HepG2 (cell line): ENCODE measurements at regions not wholly inside any gene's neighbourhood (a gene's known extent, or its start where the extent isn't known, plus 50 kb on each side); places are given as distances from the start of the nearest gene placed in this dataset.
A peak's percentile ranks its signal among the peaks of the same experiment; 100 is the strongest.

Experiments
- ATAC-seq: fragments of 200-7000 bp; cut with Tn5 transposase; 3 replicates; pipeline ENCODE4 v1.9.1; 2020; ENCODE audit warnings: mild to moderate bottlenecking, moderate library complexity
- BruUV-seq: library from RNA; stranded (reverse); fragments of 400-500 nt; replicated peaks from 2 replicates; lab custom pipeline; 2021; lab: Mats Ljungman, UMichigan
- CTCF ChIA-PET: fragments of 300-600 bp; formaldehyde crosslinking; extraction: SDS; loops from one replicate; lab custom pipeline; 2021; ENCODE audit warnings: low total read pairs, inconsistent platforms, low intra/inter-chr PET ratio; lab: Yijun Ruan, JAX
- POLR2A ChIA-PET: fragments of 350-600 bp; sonication (Branson Sonifier 250); formaldehyde crosslinking; loops from one replicate; lab custom pipeline; 2020; ENCODE audit warnings: antibody characterized with exemption, inconsistent platforms; lab: Yijun Ruan, JAX
- DNase-seq: peaks from one replicate; pipeline ENCODE4 v3.0.0-alpha.2; 2015; ENCODE audit warnings: low spot score
- FAIRE-seq: peaks from 3 replicates; lab custom pipeline; 2011; peaks lifted over from hg19 to GRCh38; lab: Jason Lieb, UNC
- H2AFZ ChIP-seq: one replicate; pipeline ENCODE4 v1.6.1; 2011; ENCODE audit warnings: low read length, inconsistent platforms
- H3K27ac ChIP-seq: fragments of 300-600 bp; 3 replicates; pipeline ENCODE4 v1.8.0; 2011; ENCODE audit warnings: mixed run types, mild to moderate bottlenecking, mixed read lengths, low read length, inconsistent platforms; ENCODE audit not compliant: insufficient read depth; ENCODE audit errors: extremely low read length
- H3K27me3 ChIP-seq, 2 experiments: fragments of 200-600 bp in 1 of 2; 2 replicates in 1 of 2; 3 replicates in 1 of 2; pipeline versions ENCODE4 v1.6.0 to v1.8.0; 2011; ENCODE audit warnings: low read length in 2 of 2, mild to moderate bottlenecking in 2 of 2, moderate library complexity in 2 of 2, inconsistent platforms in 1 of 2; ENCODE audit not compliant: insufficient read depth in 2 of 2, control insufficient read depth in 1 of 2
- H3K36me3 ChIP-seq, 2 experiments: fragments of 200-600 bp in 1 of 2; replicated peaks in 1 of 2; 2 replicates in 1 of 2; 3 replicates in 1 of 2; pipeline versions ENCODE4 v1.5.1 to v1.8.0; 2011; ENCODE audit warnings: low read length in 2 of 2, inconsistent platforms in 1 of 2; ENCODE audit not compliant: insufficient read depth in 2 of 2, control insufficient read depth in 1 of 2
- H3K4me1 ChIP-seq: 2 replicates; pipeline ENCODE4 v1.5.1; 2012; ENCODE audit warnings: low read length, inconsistent platforms; ENCODE audit not compliant: insufficient read depth
- H3K4me2 ChIP-seq: 2 replicates; pipeline ENCODE4 v1.6.0; 2011; ENCODE audit warnings: low read depth, low read length, inconsistent platforms
- H3K4me3 ChIP-seq, 3 experiments: fragments of 200-600 bp in 1 of 3; sonication (generic), shearing (Covaris generic) in 1 of 3; replicated peaks in 1 of 3; 2 replicates each; pipeline ENCODE4 v1.5.1; 2011 to 2016; ENCODE audit warnings: low read length in 3 of 3, inconsistent platforms in 2 of 3, low read depth in 2 of 3, mild to moderate bottlenecking in 2 of 3, control low read depth in 1 of 3, mixed read lengths in 1 of 3; ENCODE audit not compliant: insufficient read depth in 1 of 3
- H3K79me2 ChIP-seq: one replicate; pipeline ENCODE4 v1.6.1; 2011; ENCODE audit warnings: low read length, inconsistent platforms; ENCODE audit not compliant: insufficient read depth
- H3K9ac ChIP-seq: 2 replicates; pipeline ENCODE4 v1.6.0; 2011; ENCODE audit warnings: mild to moderate bottlenecking, low read depth, low read length, inconsistent platforms; ENCODE audit not compliant: insufficient read depth
- H3K9me3 ChIP-seq: 2 replicates; pipeline ENCODE4 v1.5.1; 2012; ENCODE audit warnings: mild to moderate bottlenecking, low read length
- H4K20me1 ChIP-seq: 2 replicates; pipeline ENCODE4 v1.6.0; 2011; ENCODE audit warnings: inconsistent platforms, mild to moderate bottlenecking, low read length, moderate library complexity; ENCODE audit not compliant: insufficient read depth
- BORCS8-MEF2B ChIP-seq: sonication (generic); formaldehyde crosslinking; IDR thresholded peaks from 2 replicates; pipeline ENCODE4 v1.8.0; 2022; ENCODE audit warnings: mild to moderate bottlenecking, missing genetic modification reagents
- ERF ChIP-seq: IDR thresholded peaks from 2 replicates; pipeline ENCODE4 v1.6.1; 2018; ENCODE audit warnings: missing biosample characterization, missing genetic modification reagents
- GATAD1 ChIP-seq: IDR thresholded peaks from 2 replicates; pipeline ENCODE4 v1.6.1; 2016; ENCODE audit warnings: missing genetic modification reagents, missing compliant biosample characterization
- KLF16 ChIP-seq, 2 experiments: sonication (generic) in 1 of 2; formaldehyde crosslinking in 1 of 2; IDR thresholded peaks; 2 replicates each; pipeline versions ENCODE4 v1.6.1 to v1.8.0; 2016 to 2023; ENCODE audit warnings: missing genetic modification reagents in 2 of 2, missing compliant biosample characterization in 1 of 2
- RAD21 ChIP-seq: fragments of 450-650 bp; formaldehyde crosslinking; IDR thresholded peaks from 2 replicates; pipeline ENCODE4 v1.5.0; 2020; ENCODE audit warnings: mild to moderate bottlenecking
- RELA ChIP-seq: sonication (generic); formaldehyde crosslinking; IDR thresholded peaks from 2 replicates; pipeline ENCODE4 v1.4.0; 2020; ENCODE audit warnings: missing genetic modification reagents
- SALL1 ChIP-seq: sonication (generic); formaldehyde crosslinking; IDR thresholded peaks from 2 replicates; pipeline ENCODE4 v1.8.0; 2022; ENCODE audit warnings: mild to moderate bottlenecking, missing genetic modification reagents
- SRSF4 ChIP-seq: fragments of 200-400 bp; formaldehyde crosslinking; IDR thresholded peaks from one replicate; pipeline ENCODE4 v1.6.1; 2018; ENCODE audit warnings: mild to moderate bottlenecking, low read depth, low read length, moderate library complexity; ENCODE audit not compliant: poor library complexity, severe bottlenecking
- STAG1 ChIP-seq: sonication (generic); formaldehyde crosslinking; IDR thresholded peaks from 2 replicates; pipeline ENCODE4 v1.4.0; 2020; ENCODE audit warnings: missing genetic modification reagents
- TEAD3 ChIP-seq: optimal IDR thresholded peaks from 2 replicates; pipeline ENCODE3; 2016; ENCODE audit warnings: borderline replicate concordance
- ZNF350 ChIP-seq: sonication (generic); formaldehyde crosslinking; IDR thresholded peaks from 2 replicates; pipeline ENCODE4 v1.4.0; 2020; ENCODE audit warnings: mild to moderate bottlenecking, low read depth, missing genetic modification reagents, borderline replicate concordance
- ZNF432 ChIP-seq: sonication (generic); formaldehyde crosslinking; IDR thresholded peaks from 2 replicates; pipeline ENCODE4 v1.5.0; 2020; ENCODE audit warnings: missing genetic modification reagents, mild to moderate bottlenecking, borderline replicate concordance
- ZNF670 ChIP-seq: sonication (generic); formaldehyde crosslinking; IDR thresholded peaks from 2 replicates; pipeline ENCODE4 v1.8.0; 2022; ENCODE audit warnings: mild to moderate bottlenecking, missing genetic modification reagents, borderline replicate concordance
- ZNF768 ChIP-seq: sonication (generic); formaldehyde crosslinking; IDR thresholded peaks from 2 replicates; pipeline ENCODE4 v1.4.0; 2020; ENCODE audit warnings: missing genetic modification reagents
- WGBS: methylation state at CpG from one replicate; pipeline ENCODE4 v1.1.6; 2017; ENCODE audit warnings: low lambda C conversion rate; 5-methylcytosine and 5-hydroxymethylcytosine counted together
- in situ Hi-C: cut with HindIII; loops from 2 replicates; pipeline ENCODE4 v1.10.0; 2017; ENCODE audit warnings: low pct_unique_long_range_greater_than_20kb; ENCODE audit not compliant: extremely low pct_ligation_motif_present
- intact Hi-C: fragments of 100-400 bp; cut with micrococcal nuclease; formaldehyde crosslinking; loops from one replicate; pipeline ENCODE4 v1.10.0; 2022; ENCODE audit not compliant: unreplicated experiment
- TF ChIP-seq, protein P1 (sequence below): sonication (generic); formaldehyde crosslinking; IDR thresholded peaks from 2 replicates; pipeline ENCODE4 v1.5.0; 2020; ENCODE audit warnings: mild to moderate bottlenecking, missing genetic modification reagents, moderate library complexity
- TF ChIP-seq, protein P2 (sequence below): sonication (generic); formaldehyde crosslinking; IDR thresholded peaks from 2 replicates; pipeline ENCODE4 v1.5.1; 2020; ENCODE audit warnings: mild to moderate bottlenecking, missing genetic modification reagents, moderate library complexity
- TF ChIP-seq, protein P3 (sequence below): sonication (generic); formaldehyde crosslinking; IDR thresholded peaks from 2 replicates; pipeline ENCODE4 v1.4.0; 2020; ENCODE audit warnings: missing genetic modification reagents

DNA sequence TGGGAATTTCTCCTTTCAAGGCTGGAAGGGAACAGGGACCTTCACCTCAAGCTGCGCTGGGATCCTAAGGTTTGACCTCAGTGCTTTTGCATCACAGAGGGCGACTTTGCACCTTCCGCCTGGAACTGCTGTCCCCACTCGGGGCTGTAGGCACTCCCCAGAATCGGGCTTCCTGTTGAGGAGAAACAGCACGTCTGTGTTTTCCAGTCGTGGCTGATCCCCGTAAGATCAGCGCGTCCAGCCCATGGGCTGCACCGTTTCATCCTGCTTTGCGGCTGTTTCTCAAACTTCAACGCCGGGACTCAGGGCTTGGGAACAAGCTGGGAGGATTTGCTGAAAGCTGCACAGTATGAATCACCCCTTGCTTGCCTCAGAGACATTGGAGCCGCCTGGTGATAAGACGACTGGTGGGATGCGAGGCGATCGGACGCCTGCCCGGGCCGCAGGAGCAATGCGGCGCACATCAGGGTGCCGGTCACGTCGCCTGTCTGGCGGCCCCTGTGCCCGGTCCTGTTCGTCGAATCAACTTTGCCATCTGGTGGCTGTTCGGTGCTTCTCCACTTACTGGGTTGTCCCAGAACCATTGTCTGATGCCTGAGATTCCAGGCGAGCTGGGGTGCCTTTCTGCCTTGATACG, 53.6 kb upstream of the FRMD1 start:
- peak; percentile 86 for ATAC-seq
- Histone ChIP-seq H3K36me3 (no peaks in the 10 kb centered on the region), H3K9me3 (no peaks in the 10 kb centered on the region), H3K79me2 (no peaks in the 10 kb centered on the region), H3K9ac (no peak overlapping the region), H4K20me1 (no peaks in the 10 kb centered on the region), H3K4me2 (no peak overlapping the region), H3K4me1 (no peaks in the 10 kb centered on the region), H3K27ac (no peak overlapping the region), H3K27me3 (peaks cover 6 to 54% of the 10 kb centered on the region in 2 experiments; a peak in 4 of 5 replicates), H2AFZ (no peak overlapping the region), H3K4me3 (no peak overlapping the region)
- 52% methylated on average over 25 of the region's 34 CpGs for WGBS
- peak; percentile 77 for FAIRE-seq
- intact Hi-C loops (loop anchor here (1.0 to 2.0 kb wide), 3 partner anchors 61 to 224 kb away; no protein-coding TSS in a partner anchor), in situ Hi-C loops (loop anchor here (10.0 kb wide), 1 partner anchor 78 kb away; no protein-coding TSS in a partner anchor)
- no TSS peak for BruUV-seq
- CTCF ChIA-PET = interaction anchor here (1.6 to 1.7 kb wide), 2 partner anchors 72 to 224 kb away, joined by 6 to 18 read pairs; no protein-coding TSS in a partner anchor
- POLR2A ChIA-PET = no interaction called here
- peak; percentile 53 for DNase-seq
- no peak for TF ChIP-seq SRSF4
- TF ChIP-seq, protein P1, sequence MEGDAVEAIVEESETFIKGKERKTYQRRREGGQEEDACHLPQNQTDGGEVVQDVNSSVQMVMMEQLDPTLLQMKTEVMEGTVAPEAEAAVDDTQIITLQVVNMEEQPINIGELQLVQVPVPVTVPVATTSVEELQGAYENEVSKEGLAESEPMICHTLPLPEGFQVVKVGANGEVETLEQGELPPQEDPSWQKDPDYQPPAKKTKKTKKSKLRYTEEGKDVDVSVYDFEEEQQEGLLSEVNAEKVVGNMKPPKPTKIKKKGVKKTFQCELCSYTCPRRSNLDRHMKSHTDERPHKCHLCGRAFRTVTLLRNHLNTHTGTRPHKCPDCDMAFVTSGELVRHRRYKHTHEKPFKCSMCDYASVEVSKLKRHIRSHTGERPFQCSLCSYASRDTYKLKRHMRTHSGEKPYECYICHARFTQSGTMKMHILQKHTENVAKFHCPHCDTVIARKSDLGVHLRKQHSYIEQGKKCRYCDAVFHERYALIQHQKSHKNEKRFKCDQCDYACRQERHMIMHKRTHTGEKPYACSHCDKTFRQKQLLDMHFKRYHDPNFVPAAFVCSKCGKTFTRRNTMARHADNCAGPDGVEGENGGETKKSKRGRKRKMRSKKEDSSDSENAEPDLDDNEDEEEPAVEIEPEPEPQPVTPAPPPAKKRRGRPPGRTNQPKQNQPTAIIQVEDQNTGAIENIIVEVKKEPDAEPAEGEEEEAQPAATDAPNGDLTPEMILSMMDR (CRISPR knock-in tag) = peak; percentile 87
- TF ChIP-seq ZNF350 = 0 out of 2 replicates have a peak, but pooled peaks have one; percentile 29
- TF ChIP-seq ZNF670 (CRISPR knock-in tag) = no peak
- TF ChIP-seq BORCS8-MEF2B = 0 out of 2 replicates have a peak, but pooled peaks have one; percentile 15
- no peak for TF ChIP-seq RELA (CRISPR knock-in tag)
- 0 out of 2 replicates have a peak, but pooled peaks have one; percentile 10 for TF ChIP-seq ZNF768 (CRISPR knock-in tag)
- TF ChIP-seq STAG1 (CRISPR knock-in tag) = peak; percentile 91
- peak; percentile 86 for TF ChIP-seq RAD21 (CRISPR knock-in tag)
- TF ChIP-seq GATAD1 (CRISPR knock-in tag) = 0 out of 2 replicates have a peak, but pooled peaks have one; percentile 18
- TF ChIP-seq TEAD3 (CRISPR knock-in tag) = peak; percentile 41
- TF ChIP-seq, protein P2, sequence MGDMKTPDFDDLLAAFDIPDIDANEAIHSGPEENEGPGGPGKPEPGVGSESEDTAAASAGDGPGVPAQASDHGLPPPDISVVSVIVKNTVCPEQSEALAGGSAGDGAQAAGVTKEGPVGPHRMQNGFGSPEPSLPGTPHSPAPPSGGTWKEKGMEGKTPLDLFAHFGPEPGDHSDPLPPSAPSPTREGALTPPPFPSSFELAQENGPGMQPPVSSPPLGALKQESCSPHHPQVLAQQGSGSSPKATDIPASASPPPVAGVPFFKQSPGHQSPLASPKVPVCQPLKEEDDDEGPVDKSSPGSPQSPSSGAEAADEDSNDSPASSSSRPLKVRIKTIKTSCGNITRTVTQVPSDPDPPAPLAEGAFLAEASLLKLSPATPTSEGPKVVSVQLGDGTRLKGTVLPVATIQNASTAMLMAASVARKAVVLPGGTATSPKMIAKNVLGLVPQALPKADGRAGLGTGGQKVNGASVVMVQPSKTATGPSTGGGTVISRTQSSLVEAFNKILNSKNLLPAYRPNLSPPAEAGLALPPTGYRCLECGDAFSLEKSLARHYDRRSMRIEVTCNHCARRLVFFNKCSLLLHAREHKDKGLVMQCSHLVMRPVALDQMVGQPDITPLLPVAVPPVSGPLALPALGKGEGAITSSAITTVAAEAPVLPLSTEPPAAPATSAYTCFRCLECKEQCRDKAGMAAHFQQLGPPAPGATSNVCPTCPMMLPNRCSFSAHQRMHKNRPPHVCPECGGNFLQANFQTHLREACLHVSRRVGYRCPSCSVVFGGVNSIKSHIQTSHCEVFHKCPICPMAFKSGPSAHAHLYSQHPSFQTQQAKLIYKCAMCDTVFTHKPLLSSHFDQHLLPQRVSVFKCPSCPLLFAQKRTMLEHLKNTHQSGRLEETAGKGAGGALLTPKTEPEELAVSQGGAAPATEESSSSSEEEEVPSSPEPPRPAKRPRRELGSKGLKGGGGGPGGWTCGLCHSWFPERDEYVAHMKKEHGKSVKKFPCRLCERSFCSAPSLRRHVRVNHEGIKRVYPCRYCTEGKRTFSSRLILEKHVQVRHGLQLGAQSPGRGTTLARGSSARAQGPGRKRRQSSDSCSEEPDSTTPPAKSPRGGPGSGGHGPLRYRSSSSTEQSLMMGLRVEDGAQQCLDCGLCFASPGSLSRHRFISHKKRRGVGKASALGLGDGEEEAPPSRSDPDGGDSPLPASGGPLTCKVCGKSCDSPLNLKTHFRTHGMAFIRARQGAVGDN (CRISPR knock-in tag) = peak; percentile 51
- TF ChIP-seq SALL1 (CRISPR knock-in tag) = peak; percentile 25; the same call in 1 of the 2 replicates
- TF ChIP-seq ZNF432 (CRISPR knock-in tag) = no peak
- TF ChIP-seq, protein P3, sequence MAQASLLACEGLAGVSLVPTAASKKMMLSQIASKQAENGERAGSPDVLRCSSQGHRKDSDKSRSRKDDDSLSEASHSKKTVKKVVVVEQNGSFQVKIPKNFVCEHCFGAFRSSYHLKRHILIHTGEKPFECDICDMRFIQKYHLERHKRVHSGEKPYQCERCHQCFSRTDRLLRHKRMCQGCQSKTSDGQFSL (CRISPR knock-in tag) = no peak
- peak; percentile 51; the same call in 1 of the 2 replicates for TF ChIP-seq ERF (CRISPR knock-in tag)
- TF ChIP-seq KLF16 (CRISPR knock-in tag; IDR thresholded peaks at IDR 0.05) = 0 out of 4 replicates have a peak, but pooled peaks of 1 of the 2 experiments have one; percentile 20
